Activated CD4-positive, alpha-beta T cell treated with anti-CD3 and anti-CD28 coated beads, Interleukin-10, Interleukin-2, amounts not matched to agents 100 ng/mL and 50 ng/mL, durations not matched to agents 16 hours and 8 hours (primary cell): ENCODE measurements at regions not wholly inside any gene's neighbourhood (a gene's known extent, or its start where the extent isn't known, plus 50 kb on each side); places are given as distances from the start of the nearest gene placed in this dataset.
"Not testable (repeated sequence)": the region's sequence is repeated elsewhere in the genome, so short reads cannot be mapped to it uniquely, and the experiment has no call there.

ENCODE experiments used
- DNase-seq: peaks from one replicate; pipeline ENCODE4 v3.0.0-alpha.2; 2020

DNA sequence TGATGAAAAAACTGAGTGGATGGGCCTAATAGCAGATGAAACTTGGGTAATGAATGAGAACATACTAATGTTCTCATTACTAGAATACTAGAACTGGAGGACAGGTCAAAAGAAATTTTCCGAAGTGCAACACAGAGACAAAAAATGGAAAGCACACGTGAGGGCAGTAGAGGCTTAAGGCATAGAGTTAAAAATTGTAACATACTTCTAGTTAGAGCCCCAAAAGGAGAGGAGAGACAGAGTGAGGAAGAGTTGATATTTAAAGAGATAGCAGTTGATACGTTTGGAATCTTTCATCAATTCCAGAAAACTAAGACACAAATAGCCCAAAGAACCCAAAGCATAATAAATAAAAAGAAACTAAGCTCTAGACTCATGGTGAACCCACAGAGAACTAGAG is 327.9 kb downstream of the SQOR start:
- DNase-seq, result no peak

DNA sequence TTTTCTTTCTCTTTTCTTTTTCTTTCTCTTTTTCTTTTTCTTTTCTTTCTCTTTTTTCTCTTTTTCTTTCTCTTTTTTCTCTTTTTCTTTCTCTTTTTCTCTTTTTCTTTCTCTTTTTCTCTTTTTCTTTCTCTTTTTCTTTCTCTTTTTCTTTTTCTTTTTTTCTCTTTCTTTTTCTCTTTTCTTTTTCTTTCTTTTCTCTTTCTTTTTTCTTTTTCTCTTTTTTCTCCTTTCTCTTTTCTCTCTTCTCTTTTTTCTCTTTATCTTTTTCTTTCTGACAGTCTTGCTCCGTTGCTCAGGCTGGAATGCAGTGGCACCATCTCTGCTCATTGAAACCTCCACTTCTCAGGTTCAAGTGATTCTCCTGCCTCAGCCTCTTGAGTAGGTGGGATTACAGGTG is 335.7 kb downstream of the SQOR start:
- DNase-seq, result no peak

DNA sequence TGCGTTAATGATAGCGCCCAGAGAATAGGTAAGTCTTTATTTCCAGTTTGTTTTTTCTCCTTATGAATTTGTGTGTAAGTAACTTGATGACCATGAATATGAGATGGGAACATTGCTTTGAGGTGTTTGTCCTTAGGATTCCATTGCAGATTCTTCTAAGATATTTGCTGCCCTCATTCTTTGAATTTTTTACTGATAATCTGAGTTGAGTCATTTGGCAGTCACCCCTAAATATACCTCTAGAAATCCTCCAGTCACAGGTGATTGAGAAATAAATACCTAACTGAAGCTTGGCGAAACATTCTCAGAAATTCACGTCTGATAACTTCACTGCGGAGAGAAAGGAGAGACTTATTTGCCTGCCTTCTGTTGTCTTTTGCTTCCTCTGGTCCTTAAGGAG is 345.5 kb downstream of the SQOR start:
- DNase-seq, result no peak

DNA sequence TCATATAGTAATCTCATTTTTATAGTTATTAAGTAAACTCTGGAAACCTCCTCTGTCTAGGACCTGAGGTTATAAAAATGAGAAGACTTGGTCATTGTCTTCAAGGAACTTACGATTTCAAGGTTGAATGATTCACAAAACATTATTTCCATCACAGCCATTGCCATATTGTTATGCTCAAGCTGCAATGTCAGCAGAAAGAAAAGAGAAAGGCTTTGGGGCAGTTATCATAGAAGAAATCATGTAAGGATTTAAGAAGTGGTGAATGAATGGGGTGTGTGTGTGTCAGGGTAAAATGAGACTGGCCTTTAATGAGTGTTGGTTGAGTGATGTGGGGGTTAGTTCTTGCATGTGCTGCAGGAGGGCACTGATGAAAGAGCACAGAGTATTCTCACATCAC is 346.8 kb downstream of the SQOR start:
- DNase-seq, result no peak

DNA sequence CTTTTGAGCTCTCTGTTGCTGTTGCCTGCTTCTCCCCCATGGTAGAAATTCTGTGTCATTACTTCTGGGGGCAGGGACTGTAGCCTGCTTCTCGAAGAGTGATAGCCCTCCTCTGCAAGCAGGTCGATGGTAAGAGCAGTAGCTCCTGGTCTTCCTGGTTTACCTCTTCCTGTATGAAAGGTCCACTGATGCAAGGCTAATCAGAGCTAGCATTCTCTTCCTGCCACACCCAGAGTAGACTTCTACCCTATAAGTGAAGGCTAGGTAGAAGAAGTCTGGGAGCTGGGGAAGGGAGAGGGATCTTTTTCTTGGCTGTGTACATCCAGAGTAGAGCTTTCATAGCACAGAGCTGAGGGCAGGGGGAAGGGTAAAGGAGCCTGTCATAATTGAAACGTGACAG is 357.0 kb downstream of the SQOR start:
- no peak for DNase-seq

DNA sequence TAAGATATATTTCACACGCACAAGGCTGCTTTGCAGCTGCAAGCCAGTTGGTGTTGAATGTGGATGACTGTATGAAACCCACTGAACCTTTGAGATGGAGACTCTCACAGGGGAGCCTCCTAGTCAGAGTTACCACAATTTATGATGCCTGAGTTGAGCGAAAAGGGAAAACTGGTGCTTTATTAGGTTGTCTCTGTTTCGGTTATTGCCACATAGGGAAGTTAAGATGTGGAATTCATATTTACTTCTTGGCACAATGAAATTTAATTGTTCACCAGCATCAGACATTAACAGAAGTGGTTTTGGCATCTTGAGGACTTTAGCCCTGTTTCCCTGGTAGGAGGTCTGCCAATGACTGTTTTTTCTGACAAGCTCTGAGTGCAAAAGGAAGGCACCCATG is 358.2 kb downstream of the SQOR start:
- no peak for DNase-seq

DNA sequence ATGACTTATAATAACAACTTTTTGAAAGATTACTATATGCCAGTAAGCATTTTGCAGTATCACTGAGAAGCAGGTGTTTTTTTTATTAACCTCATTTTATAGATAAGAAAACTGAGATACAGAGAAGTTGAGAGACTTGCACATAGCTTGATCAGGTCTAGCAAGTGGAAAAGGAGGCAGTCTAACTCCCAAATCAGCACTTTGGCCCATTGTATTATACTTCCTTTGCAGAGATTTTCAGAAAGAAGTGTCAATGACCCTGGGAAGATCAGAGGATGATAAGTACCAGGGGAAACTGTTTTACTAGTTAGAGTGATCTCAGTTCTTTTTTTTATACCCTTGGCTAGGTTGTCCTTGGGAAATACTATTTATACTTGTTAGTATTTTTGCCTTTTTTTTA is 358.7 kb downstream of the SQOR start:
- DNase-seq, result no peak

DNA sequence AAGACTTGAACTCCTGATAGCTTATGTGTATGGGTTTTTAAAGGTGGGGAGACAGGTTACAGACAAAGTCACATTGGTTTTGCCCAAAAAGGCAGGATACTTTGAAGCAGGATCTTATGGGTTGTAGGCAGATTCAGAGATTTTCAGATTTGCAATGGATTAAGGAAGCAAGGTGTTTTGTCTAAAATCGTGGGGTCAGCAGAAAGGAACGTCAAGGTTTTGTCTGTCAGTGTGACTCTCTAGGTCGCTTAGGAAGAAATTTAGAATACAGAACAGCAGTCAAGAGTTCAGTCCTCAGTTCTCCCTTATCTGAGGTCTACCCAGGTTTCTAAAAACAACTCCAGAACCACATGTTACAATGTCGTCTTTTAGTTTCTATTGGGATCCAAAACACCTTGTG is 361.0 kb downstream of the SQOR start:
- DNase-seq, result no peak

DNA sequence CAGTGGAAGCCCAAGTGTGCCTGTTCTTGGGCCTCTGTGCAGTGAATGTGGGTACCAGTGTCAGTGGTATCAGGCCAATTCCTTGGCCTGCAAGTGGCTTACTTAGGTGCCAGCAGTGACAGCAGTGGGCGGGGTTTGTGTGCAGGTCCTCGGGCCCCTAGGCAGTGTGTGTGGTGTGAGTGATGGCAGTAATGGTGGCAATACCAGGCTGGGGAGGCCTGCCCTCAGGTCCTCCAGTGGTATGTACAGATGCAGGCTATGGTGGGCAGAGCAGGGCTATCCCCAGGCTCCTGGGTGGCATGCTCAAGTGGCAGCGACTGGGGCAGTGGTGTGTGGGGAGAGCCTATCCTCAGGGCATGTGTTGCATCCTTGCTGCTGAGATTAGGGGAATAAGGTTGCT is 379.7 kb downstream of the SQOR start:
- no peak for DNase-seq

DNA sequence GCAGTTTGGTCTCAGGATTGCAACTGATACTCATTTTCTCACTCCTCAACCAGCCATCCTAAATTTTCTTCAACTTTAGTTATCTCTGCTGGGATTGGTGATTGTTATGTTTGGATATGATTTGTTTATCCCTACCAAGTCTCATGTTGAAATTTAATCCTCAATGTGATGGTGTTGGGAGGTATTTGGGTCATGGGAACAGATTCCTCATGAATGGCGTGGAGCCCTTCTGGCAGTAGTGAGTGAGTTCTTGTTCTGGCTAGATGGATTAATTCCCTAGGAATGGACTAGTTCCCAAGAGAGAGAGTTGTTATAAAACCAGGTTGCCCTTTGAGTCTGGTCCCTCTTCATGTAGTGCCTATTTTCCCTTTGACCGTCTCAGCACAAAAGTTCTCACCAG is 399.9 kb downstream of the SQOR start:
- DNase-seq, result no peak

DNA sequence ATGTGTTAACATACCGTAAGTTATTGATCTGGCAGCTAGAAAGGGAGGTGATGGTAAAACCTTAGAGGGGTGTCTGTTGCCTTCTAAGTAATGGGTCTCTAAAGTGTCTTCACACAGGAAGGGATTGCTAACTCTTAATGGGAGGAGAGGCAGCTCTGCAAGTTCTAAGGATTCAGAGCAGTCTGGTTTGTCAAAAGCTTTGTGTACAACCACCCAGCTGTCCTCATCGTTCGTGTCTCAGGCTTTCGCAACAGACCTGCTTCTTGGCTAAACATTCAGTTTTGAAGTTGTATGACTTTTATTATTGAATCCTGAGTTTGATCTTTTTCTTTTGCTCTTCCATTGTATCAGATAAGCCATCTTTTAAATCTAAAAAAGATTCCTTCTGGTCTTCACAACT is 404.9 kb downstream of the SQOR start:
- no peak for DNase-seq

DNA sequence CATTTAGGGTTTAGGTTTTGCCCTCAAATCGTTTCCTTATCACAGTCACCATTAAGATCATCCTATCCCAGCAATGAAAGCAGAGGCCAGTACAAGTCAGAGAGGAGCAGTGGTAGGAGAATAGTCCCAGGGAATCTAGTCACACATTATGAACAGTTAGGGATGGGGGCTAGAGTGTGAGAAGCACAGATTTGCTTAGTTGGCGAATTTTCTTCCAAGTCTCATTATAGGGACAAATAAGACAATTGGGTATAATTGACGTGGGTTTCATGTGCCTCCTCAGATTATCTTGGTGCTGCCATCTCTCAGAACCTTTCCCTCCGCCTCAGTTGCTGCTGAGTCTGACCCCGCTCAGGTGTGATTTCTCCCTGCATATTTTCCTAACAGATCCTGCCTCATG is 407.1 kb downstream of the SQOR start:
- no peak for DNase-seq

DNA sequence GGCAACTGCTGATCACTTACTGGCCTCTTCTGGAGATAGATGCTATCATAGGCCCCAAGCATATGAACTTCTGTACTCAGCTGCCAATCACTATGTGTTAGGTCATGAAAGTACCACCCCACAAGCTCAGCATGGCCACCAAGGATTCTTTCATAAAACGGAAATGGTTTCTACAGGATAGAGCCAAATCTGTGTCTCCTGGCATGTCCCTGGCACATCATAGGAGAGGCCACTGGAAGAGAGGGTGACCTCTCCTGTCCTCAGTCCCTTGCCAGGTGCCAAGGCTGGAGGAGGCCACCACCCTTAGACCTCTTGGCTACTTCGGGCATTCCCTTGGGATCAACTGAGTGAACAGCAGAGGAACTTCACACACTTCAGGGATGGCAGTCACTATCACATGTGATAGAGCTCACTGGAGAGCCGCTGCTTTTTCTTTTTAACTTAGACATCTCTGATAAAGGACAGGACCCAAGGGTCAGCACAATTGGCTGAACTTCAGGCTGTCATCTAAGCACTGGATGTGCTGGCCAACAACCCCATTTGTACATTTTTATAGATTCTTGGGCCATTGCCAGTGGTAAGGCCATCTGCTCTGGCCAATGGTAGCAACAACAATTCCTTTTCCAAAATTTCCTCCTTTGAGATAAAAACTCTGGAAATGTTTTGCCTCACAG is 425.2 kb downstream of the SQOR start:
- no peak for DNase-seq

DNA sequence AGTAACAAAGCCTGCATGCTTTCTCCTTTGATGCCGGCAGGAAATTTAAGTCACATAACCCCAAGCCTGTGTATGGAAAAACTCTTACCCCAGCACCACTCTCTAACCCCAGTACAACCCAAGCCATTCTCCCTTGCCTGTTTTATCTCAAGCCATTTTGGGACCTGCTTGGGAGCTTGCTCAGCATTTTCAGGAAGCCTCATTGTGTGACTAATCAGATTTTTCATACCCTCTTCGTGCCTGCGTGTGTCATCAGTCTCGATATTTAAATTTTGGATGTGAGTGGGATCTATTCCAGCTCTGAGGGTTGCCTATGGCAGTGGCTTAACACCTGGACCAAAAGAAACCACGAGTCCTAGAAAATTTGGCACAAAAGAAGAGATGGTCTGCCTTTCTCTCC is 426.2 kb downstream of the SQOR start:
- no peak for DNase-seq

DNA sequence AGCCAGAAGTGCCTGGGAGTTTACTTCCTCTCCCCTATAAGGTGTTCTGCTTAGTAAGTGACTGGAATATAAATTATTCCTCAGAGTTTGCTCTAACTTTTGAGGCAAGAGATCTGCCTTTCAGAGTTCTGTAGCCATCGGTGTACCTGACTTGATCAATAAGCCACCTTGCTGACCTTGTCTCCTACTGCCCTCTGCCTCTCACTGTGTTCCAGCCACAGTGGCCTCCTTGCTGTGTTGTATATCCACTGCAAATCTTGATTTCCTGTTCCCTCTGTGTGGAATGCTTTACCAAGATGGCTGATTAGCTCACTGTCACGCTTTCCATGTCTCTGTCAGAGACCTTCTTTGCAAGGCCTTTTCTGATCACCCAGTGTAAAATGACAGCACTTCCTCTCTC is 442.4 kb downstream of the SQOR start:
- no peak for DNase-seq

DNA sequence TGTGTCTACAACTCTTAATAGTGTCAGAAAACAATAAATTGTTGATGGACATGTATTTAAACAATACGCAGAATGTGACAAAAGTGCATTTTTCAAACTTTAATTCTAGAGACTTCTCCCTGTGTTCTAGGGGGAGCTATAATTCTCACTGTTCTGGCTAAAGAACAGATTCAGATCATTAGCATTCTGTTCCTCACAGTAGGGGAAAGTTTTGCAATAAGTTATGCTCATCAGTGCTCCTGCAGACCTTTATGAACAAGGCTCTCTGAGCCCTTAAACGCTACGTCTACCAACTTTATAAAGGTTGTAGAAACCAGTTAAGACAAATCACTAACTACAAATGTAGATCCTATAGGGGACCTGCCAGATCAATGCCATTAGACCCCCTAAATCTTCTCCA is 444.2 kb downstream of the SQOR start:
- DNase-seq, result no peak

DNA sequence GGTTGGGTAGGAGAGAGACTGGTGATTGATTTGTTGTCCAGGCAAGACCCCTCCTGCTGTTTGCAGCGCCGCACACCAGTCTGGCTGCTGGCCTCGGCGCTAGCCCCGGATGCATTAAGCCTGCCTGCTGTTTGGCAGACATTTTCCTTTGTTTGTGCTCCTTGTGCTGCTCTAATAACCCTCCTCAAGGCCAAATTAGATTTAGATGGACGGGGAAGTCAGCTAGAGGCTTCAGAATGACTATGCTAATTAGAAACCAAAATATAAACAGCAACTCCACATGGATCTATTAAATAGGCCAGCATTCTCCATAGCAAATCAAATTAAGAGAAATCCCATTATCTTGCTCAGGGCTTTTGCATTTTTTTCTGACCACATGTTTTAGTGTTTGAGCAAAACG is 445.2 kb downstream of the SQOR start:
- no peak for DNase-seq

DNA sequence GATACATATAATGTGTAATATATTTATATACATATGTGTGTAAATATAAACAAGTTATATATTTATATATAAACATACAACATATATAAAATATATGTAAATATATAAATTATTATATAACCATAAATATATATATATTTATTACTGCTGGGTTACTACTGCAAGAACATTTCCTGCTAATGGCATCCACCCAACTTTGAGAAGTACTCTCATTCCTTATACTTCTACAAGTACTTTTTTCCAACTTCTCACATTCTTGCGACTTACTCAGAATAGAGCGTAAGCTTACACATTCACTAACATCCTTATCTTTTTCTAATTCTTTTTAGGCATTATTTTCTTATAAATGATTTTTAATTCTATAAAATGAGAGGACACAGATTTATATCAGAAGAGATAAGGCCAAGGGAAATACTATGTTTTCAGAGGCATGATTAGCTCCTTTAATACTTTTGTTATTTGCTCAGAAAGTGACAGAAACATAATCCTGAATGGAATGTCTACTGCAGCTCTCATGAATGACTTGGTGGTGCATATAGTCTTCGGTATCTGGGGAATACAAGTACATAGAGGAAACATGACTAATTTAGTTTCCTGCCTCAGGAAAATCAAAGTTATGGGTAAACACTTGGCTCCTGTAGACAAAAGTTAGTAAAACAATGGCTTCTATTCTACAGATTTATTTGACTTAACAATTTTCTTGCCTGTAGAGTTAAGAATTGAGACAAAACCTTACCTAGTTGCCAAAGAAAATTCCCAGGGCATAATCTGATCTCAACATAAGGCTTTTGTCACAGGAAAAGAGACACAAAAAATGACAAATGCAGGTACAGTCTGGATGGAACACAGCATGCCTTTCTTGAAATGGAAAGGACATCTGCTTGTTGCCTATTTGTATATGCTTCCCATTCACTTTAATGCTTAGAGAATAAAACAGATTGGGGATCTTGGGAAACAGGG is 453.9 kb downstream of the SQOR start:
- no peak for DNase-seq

DNA sequence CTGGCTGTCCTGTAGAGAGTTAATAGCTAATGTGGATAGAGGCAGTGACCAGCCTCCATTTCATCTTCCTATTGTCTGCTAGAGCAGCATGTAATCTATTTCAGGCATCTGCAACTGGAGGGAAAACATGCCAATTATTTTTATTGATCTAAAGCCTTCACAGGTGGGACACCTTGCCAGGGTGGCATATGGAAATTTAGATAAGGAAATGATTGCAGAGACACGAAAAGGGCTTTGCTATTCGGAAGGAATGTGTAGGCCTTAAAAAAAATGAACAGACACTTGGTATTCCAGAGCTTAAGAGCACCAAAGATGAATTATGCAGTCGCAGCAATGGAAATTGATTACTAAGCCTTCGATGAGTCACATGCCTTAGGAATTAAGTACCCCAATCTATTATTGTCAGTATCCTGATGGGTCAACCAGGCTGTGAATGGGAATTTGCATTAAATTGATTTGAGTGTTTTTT is 454.7 kb downstream of the SQOR start:
- DNase-seq, result no peak

DNA sequence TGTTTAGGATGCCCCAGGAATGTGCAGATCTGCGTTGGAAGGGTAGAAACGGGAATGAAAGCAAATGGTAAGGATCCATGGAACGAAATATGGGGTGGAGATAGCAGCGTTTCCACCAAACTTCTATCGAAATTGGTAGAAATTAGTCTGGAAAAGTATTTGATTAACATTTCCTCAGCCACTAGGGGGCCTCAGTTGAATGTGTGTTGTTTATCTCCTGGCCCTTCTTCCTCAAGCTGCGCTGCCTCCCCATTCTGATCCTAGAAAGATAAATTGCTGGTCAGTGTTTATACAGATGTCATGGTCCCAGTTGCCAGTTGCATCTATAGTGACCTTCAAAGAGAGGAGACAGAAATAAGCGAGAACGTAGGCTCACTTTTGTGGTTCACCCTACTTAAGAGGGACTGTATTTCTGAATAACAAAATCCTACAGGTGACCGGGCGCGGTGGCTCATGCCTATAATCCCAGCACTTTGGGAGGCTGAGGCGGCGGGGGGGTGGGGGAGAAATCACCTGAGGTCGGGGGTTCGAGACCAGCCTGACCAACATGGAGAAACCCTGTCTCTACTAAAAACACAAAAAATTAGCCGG is 457.1 kb downstream of the SQOR start:
- peak; percentile 27 for DNase-seq

DNA sequence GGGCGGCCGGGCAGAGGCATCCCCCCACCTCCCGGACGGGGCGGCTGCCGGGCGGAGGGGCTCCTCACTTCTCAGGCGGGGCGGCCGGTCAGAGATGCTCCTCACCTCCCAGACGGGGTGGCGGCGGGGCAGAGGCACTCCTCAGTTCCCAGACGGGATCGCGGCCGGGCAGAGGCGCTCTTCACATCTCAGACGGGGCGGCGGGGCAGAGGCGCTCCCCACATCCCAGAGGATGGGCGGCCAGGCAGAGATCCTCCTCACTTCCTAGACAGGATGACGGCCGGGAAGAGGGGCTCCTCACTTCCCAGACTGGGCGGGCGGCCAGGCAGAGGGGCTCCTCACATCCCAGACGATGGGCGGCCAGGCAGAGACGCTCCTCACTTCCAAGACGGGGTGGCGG is 463.2 kb downstream of the SQOR start:
- not testable (repeated sequence) for DNase-seq

DNA sequence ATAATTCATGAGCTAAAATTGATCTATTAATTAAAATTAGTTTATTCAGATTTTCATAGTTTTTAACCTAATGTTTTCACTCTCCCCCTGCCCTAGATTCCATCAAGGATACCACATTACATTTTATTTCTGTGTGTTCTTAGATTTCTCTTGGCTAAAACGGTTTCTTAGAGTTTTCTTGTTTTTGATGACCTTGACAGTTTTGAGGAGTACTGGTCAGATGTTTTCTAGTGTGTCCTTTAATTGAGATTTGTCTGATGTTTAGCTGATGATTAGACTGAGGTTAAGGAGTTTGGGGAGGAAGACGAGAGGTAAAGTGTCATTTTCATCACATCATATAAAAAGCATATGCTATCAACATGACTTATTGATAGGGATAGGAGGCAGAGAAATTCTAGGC is 475.9 kb downstream of the SQOR start:
- DNase-seq, result no peak

DNA sequence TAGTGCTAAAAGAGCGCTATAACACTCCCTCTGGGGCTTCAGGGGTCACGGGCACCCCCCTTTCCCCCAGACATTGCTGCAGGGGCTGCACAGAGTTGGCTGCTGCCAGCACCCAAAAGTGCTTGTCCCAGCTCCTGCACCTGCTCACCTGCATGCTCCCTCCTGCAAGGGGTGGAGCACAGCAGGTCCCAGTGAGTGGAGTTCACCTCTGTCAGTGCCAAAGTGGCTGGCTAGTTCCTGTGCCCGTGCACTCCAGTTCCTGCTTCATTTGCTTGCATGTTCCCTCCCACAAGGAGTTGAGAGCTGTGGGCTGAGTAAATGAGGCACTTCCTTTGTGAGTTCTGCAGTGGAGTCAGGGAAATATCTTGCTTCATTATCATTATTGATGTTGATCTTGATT is 476.9 kb downstream of the SQOR start:
- no peak for DNase-seq

DNA sequence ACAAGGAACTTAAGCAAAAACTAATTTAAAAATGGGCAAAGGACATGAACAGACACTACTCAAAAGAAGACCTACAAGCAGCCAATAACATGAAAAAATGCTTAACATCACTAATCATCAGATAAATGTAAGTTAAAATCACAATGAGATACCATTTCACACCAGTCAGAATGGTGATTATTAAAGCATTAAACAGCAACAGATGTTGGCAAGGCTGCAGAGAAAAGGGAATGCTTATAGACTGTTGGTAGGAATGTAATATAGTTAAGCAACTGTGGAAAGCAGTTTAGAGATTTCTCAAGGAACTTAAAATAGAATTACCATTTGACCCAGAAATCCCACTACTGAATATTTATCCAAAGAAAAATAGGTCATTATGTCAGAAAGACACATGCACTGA is 482.2 kb downstream of the SQOR start:
- DNase-seq, result no peak
